HG02571 (cell line): ENCODE measurements at regions not wholly inside any gene's neighbourhood (a gene's known extent, or its start where the extent isn't known, plus 50 kb on each side); places are given as distances from the start of the nearest gene placed in this dataset.
"Not testable (repeated sequence)": the region's sequence is repeated elsewhere in the genome, so short reads cannot be mapped to it uniquely, and the experiment has no call there.

ENCODE experiments used
- ATAC-seq: cut with Tn5 transposase; IDR thresholded peaks from one replicate; pipeline ENCODE4 v1.9.1; 2021; ENCODE audit warnings: mild to moderate bottlenecking, moderate library complexity; ENCODE audit not compliant: unreplicated experiment

- ATAC-seq = no peak
These were observed 112.4 kb upstream of the RREB1 start for GRCh38 chr6:6995328-6995727.

- no peak for ATAC-seq
These were observed 111.6 kb upstream of the RREB1 start for GRCh38 chr6:6996124-6996523.

- ATAC-seq = no peak
These were observed 110.2 kb upstream of the RREB1 start for GRCh38 chr6:6997263-6998193.

GRCh38 chr6:6998194-6998569 is 109.6 kb upstream of the RREB1 start:
- ATAC-seq = no peak

GRCh38 chr6:7000825-7001777 is 106.7 kb upstream of the RREB1 start:
- ATAC-seq = no peak

GRCh38 chr6:7003041-7003440 is 104.7 kb upstream of the RREB1 start:
- ATAC-seq = no peak

- ATAC-seq = no peak
These were observed 103.0 kb upstream of the RREB1 start for GRCh38 chr6:7004581-7005297.

- no peak for ATAC-seq
These were observed 101.1 kb upstream of the RREB1 start for GRCh38 chr6:7006515-7007191.

- ATAC-seq = no peak
These were observed 99.2 kb upstream of the RREB1 start for GRCh38 chr6:7008451-7008988.

GRCh38 chr6:7016226-7016625 is 91.5 kb upstream of the RREB1 start:
- ATAC-seq = no peak

- ATAC-seq = no peak
These were observed 86.5 kb upstream of the RREB1 start for GRCh38 chr6:7021301-7021700.

- ATAC-seq = no peak
These were observed 81.9 kb upstream of the RREB1 start for GRCh38 chr6:7025861-7026260.

GRCh38 chr6:7028963-7029362 is 78.8 kb upstream of the RREB1 start:
- not testable (repeated sequence) for ATAC-seq

- not testable (repeated sequence) for ATAC-seq
These were observed 76.8 kb upstream of the RREB1 start for GRCh38 chr6:7030968-7031367.

GRCh38 chr6:7033202-7033601 is 74.6 kb upstream of the RREB1 start:
- ATAC-seq = no peak

- no peak for ATAC-seq
These were observed 73.7 kb upstream of the RREB1 start for GRCh38 chr6:7034055-7034454.

GRCh38 chr6:7035837-7036249 is 71.9 kb upstream of the RREB1 start:
- no peak for ATAC-seq

- no peak for ATAC-seq
These were observed 66.2 kb upstream of the RREB1 start for GRCh38 chr6:7041511-7042026.

GRCh38 chr6:7042056-7042653 is 65.6 kb upstream of the RREB1 start:
- ATAC-seq = no peak
